ENCODE measurements at regions not wholly inside any gene's neighbourhood (a gene's known extent, or its start where the extent isn't known, plus 50 kb on each side); places are given as distances from the start of the nearest gene placed in this dataset.
"Not testable (repeated sequence)": the region's sequence is repeated elsewhere in the genome, so short reads cannot be mapped to it uniquely, and the experiment has no call there.

GRCh38 chr10:118914629-118915028 lies 114.9 kb upstream of the NANOS1 start:
- no peak for DNase-seq (ENCODE audit: low read depth in 2 of 2)

- no peak for DNase-seq (ENCODE audit: low read depth in 2 of 2)
Measured at GRCh38 chr10:118915161-118915560, 114.4 kb upstream of the NANOS1 start.

- no peak for DNase-seq (ENCODE audit: low read depth in 2 of 2)
Measured at GRCh38 chr10:118916777-118917176, 112.7 kb upstream of the NANOS1 start.

- DNase-seq (ENCODE audit: low read depth in 2 of 2): no peak
Measured at GRCh38 chr10:118917701-118918100, 111.8 kb upstream of the NANOS1 start.

GRCh38 chr10:118918116-118918515 lies 111.4 kb upstream of the NANOS1 start:
- no peak for DNase-seq (ENCODE audit: low read depth in 2 of 2)

GRCh38 chr10:118918587-118918986 lies 110.9 kb upstream of the NANOS1 start:
- DNase-seq (ENCODE audit: low read depth in 2 of 2): no peak

GRCh38 chr10:118920206-118920605 lies 109.3 kb upstream of the NANOS1 start:
- DNase-seq (ENCODE audit: low read depth in 2 of 2): no peak

- no peak for DNase-seq (ENCODE audit: low read depth in 2 of 2)
Measured at GRCh38 chr10:118922226-118922625, 107.3 kb upstream of the NANOS1 start.

- no peak for DNase-seq (ENCODE audit: low read depth in 2 of 2)
Measured at GRCh38 chr10:118922972-118923371, 106.5 kb upstream of the NANOS1 start.

- DNase-seq (ENCODE audit: low read depth in 2 of 2): no peak
Measured at GRCh38 chr10:118924493-118924892, 105.0 kb upstream of the NANOS1 start.

GRCh38 chr10:118925404-118926071 lies 104.0 kb upstream of the NANOS1 start:
- DNase-seq (ENCODE audit: low read depth in 2 of 2): no peak

- DNase-seq (ENCODE audit: low read depth in 2 of 2): no peak
Measured at GRCh38 chr10:118926072-118926417, 103.5 kb upstream of the NANOS1 start.

GRCh38 chr10:118926441-118926840 lies 103.1 kb upstream of the NANOS1 start:
- no peak for DNase-seq (ENCODE audit: low read depth in 2 of 2)

- no peak for DNase-seq (ENCODE audit: low read depth in 2 of 2)
Measured at GRCh38 chr10:118926903-118927302, 102.6 kb upstream of the NANOS1 start.

- no peak for DNase-seq (ENCODE audit: low read depth in 2 of 2)
Measured at GRCh38 chr10:118927321-118927720, 102.2 kb upstream of the NANOS1 start.

GRCh38 chr10:118930614-118931013 lies 98.9 kb upstream of the NANOS1 start:
- DNase-seq (ENCODE audit: low read depth in 2 of 2): no peak

- no peak for DNase-seq (ENCODE audit: low read depth in 2 of 2)
Measured at GRCh38 chr10:118931436-118931835, 98.1 kb upstream of the NANOS1 start.

GRCh38 chr10:118932154-118932553 lies 97.4 kb upstream of the NANOS1 start:
- not testable (repeated sequence) for DNase-seq (ENCODE audit: low read depth in 2 of 2)

GRCh38 chr10:118937226-118937625 lies 92.3 kb upstream of the NANOS1 start:
- DNase-seq (ENCODE audit: low read depth in 2 of 2): no peak

- DNase-seq (ENCODE audit: low read depth in 2 of 2): no peak
Measured at GRCh38 chr10:118939211-118940007, 90.1 kb upstream of the NANOS1 start.

GRCh38 chr10:118940386-118940785 lies 89.1 kb upstream of the NANOS1 start:
- DNase-seq (ENCODE audit: low read depth in 2 of 2): no peak

- no peak for DNase-seq (ENCODE audit: low read depth in 2 of 2)
Measured at GRCh38 chr10:118943253-118943652, 86.3 kb upstream of the NANOS1 start.

- DNase-seq (ENCODE audit: low read depth in 2 of 2): no peak
Measured at GRCh38 chr10:118944959-118945633, 84.4 kb upstream of the NANOS1 start.

Data from fibroblast of skin of left quadriceps (primary cell).